ENCODE measurements at regions not wholly inside any gene's neighbourhood (a gene's known extent, or its start where the extent isn't known, plus 50 kb on each side); places are given as distances from the start of the nearest gene placed in this dataset.
"Not testable (repeated sequence)": the region's sequence is repeated elsewhere in the genome, so short reads cannot be mapped to it uniquely, and the experiment has no call there.

DNA sequence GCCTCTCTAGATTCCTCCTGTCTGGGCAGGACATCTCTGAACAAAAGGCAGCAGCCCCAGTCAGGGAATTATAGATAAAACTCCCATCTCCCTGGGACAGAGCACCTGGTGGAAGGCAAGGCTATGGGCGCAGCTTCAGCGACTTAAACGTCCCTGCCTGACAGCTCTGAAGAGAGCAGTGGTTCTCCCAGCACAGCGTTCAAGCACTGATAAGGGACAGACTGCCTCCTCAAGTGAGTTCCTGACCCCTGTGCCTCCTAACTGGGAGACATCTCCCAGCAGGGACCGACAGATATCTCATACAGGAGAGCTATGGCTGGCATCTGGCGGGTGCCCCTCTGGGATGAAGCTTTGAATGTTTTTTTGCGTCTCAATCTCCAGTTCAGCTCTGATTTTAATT lies 262.2 kb downstream of the PARM1 start:
- TF ChIP-seq, protein P1, sequence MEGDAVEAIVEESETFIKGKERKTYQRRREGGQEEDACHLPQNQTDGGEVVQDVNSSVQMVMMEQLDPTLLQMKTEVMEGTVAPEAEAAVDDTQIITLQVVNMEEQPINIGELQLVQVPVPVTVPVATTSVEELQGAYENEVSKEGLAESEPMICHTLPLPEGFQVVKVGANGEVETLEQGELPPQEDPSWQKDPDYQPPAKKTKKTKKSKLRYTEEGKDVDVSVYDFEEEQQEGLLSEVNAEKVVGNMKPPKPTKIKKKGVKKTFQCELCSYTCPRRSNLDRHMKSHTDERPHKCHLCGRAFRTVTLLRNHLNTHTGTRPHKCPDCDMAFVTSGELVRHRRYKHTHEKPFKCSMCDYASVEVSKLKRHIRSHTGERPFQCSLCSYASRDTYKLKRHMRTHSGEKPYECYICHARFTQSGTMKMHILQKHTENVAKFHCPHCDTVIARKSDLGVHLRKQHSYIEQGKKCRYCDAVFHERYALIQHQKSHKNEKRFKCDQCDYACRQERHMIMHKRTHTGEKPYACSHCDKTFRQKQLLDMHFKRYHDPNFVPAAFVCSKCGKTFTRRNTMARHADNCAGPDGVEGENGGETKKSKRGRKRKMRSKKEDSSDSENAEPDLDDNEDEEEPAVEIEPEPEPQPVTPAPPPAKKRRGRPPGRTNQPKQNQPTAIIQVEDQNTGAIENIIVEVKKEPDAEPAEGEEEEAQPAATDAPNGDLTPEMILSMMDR (conservative IDR thresholded peaks at IDR 0.05; ENCODE audit: control insufficient read depth, insufficient read depth, low read depth, low read length), result no peak
- H3K4me3 ChIP-seq (ENCODE audit: control insufficient read depth, low read depth, low read length), result no peak overlapping the region
- DNase-seq (ENCODE audit: low read depth), result no peak

DNA sequence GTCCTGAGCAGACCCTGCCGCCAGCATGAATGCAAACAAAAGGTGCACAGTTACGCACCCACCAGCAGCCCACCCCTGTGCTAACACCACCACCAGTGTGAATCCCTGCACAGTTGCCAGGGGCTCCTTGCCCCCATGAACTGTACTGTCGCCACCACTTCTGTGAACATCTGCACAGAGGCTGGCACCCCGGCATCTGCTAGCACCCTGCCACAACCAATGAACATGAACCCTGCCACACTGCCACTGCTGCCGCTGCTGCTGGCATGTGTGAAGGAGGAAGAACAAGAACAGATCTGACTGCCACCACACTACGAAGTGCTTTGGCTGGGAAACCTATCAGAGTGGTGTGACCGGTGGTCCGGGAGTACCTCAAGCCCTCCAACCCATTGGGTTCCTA lies 261.3 kb downstream of the PARM1 start:
- no peak overlapping the region for H3K4me3 ChIP-seq (ENCODE audit: control insufficient read depth, low read depth, low read length)
- TF ChIP-seq, protein P1 (conservative IDR thresholded peaks at IDR 0.05; ENCODE audit: control insufficient read depth, insufficient read depth, low read depth, low read length), result no peak
- no peak for DNase-seq (ENCODE audit: low read depth)

DNA sequence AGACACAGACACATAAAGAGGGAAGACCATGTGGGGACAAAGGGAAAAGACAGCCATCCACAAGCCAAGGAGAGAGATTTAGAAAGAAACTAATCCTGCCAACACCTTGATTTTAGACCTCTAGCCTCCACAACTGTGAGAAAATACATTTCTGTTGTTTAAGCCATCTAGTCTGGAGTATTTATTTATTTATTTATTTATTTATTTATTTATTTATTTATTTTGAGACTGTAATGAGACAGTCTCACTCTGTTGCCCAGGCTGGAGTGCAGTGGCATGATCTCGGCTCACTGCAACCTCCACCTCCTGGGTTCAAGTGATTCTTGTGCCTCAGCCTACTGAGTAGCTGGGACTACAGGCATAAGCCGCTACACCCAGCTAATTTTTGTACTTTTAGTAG lies 259.3 kb downstream of the PARM1 start:
- not testable (repeated sequence) for DNase-seq (ENCODE audit: low read depth); H3K4me3 ChIP-seq (ENCODE audit: control insufficient read depth, low read depth, low read length)

DNA sequence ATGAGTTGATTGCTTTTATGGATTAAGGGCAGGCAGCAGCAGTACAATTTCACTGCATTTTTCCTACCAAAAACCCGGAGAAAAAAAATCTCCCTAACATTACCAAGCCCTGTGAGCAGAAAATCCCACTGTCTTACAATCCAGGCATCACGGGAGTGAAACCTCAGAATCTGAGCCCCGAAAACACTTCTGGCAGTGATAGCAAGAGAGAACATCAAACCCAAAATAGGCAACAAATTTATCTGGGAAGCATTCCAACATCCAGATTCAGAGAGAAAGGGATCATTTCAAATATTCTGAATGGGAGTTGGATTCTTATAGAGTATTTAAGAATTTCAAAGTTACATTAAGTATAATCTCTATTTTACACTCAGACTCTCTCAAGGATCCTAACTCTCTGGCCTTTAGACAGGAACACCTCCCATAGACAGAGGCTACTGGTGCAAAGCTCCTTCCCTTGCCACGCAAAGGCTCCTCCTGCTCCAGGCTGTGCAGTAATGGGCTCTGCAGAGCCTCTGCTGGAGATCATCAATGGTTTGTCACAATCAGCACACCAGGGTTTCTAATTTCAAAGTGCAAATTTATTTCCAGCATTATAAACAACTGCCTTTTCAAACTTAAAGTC lies 256.9 kb downstream of the PARM1 start:
- no peak overlapping the region for H3K4me3 ChIP-seq (ENCODE audit: control insufficient read depth, low read depth, low read length)
- TF ChIP-seq, protein P1 (conservative IDR thresholded peaks at IDR 0.05; ENCODE audit: control insufficient read depth, insufficient read depth, low read depth, low read length), result no peak
- no peak for DNase-seq (ENCODE audit: low read depth)

DNA sequence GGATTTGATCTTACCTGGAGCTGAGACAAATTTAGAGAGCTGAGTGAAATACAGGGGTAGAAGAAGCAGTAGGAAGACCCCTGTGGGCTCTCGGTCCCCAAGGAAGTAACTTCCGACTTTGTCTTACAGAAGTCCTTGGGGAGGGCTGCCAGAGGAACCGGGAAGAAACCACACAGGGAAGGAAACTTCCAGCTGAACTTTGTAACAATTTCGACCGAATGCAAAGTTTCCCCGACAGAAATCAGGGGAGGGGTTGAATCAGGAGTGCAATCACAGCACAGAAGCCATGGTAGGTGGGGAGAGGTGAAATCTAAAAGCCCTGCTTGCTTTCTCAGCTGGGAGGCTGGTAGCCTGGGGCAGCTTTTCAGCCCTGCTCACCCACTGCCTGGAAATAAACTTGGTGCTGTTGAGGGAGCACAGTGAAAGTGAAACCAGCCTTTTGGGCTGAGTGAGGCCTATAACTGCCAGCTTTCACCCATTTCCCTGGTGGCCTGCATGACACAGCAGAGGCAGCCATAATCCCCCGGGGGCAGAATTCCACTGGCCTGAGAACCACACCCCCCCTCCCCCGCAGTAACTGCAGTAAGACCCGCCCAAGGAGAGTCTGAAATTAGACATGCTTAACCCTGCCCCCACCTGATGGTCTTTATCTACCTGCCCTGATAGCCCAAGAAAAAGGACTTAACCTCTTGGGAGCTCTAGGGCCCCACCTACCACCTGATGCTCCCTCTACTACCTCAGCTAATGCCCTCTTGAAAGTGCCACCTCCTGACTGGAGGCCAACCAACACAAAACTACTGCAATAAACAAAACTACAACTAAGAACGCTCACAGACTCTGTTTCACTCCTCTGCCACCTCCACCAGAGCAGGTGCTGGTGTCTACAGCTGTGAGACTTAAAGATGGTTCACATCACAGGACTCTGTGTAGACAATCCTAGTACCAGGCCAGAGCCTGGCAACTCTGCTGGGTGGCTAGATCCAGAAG lies 248.2 kb downstream of the PARM1 start:
- DNase-seq (ENCODE audit: low read depth), result no peak
- TF ChIP-seq, protein P1 (conservative IDR thresholded peaks at IDR 0.05; ENCODE audit: control insufficient read depth, insufficient read depth, low read depth, low read length), result no peak
- H3K4me3 ChIP-seq (ENCODE audit: control insufficient read depth, low read depth, low read length), result no peak overlapping the region

DNA sequence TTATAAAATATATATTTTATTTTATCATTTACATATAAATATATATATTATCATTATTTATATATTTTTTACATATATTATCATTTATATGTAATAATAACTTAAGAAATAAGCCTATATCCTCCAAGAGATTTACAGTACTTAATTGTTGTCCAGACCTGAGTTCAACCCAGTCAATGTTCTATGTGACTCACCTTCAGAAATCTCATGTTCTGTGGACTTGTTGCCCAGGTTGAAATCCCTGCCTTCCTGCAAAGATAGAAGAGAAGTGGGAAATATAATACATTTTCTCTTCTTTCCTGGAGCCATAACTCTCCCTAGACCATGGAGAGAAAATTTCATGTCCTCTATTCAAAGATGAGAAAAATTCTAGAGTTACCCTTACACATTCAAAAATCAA lies 247.3 kb downstream of the PARM1 start:
- no peak for DNase-seq (ENCODE audit: low read depth)
- H3K4me3 ChIP-seq (ENCODE audit: control insufficient read depth, low read depth, low read length), result no peak overlapping the region
- TF ChIP-seq, protein P1 (conservative IDR thresholded peaks at IDR 0.05; ENCODE audit: control insufficient read depth, insufficient read depth, low read depth, low read length), result no peak

DNA sequence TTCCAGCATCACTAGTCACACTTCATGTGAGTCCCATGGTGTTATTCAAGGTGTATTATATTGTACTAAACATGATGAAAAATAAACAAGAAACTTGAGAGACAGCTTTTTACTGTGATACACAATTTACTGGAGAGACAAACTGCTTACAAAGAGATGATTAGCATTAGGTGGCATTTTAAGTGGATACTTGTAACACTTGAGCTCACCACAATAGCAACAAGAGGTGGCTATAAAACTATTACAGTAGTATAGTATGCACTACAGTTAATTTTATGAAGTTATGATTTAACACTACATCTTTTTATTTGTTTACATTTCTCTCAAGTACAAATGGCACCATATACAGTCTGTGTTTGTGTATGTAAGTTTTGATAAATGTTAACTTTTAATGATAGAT lies 246.6 kb downstream of the PARM1 start:
- TF ChIP-seq, protein P1 (conservative IDR thresholded peaks at IDR 0.05; ENCODE audit: control insufficient read depth, insufficient read depth, low read depth, low read length), result no peak
- no peak for DNase-seq (ENCODE audit: low read depth)
- H3K4me3 ChIP-seq (ENCODE audit: control insufficient read depth, low read depth, low read length), result no peak overlapping the region

Data from fibroblast of mammary gland (primary cell).